Thymus (tissue), 11 donors: ENCODE measurements at regions not wholly inside any gene's neighbourhood (a gene's known extent, or its start where the extent isn't known, plus 50 kb on each side); places are given as distances from the start of the nearest gene placed in this dataset.

ENCODE experiments used
- DNase-seq, 9 donors: peaks; one replicate each; pipeline ENCODE4 v3.0.0-alpha.2; 2013; ENCODE audit warnings: low spot score in 9 of 9, low read depth in 6 of 9, missing footprints in 1 of 9
- H3K27ac ChIP-seq, 2 donors: one replicate each; pipeline ENCODE4 v1.5.1; 2013; ENCODE audit warnings: control low read depth in 1 of 2, low read depth in 1 of 2, low read length in 1 of 2, mild to moderate bottlenecking in 1 of 2, moderate library complexity in 1 of 2
- H3K27me3 ChIP-seq, 2 donors: one replicate each; pipeline ENCODE4 v1.5.1; 2013; ENCODE audit warnings: low read length in 1 of 2; ENCODE audit not compliant: control insufficient read depth in 2 of 2, insufficient read depth in 1 of 2
- H3K36me3 ChIP-seq, 2 donors: one replicate each; pipeline ENCODE4 v1.5.1; 2013; ENCODE audit warnings: low read length in 1 of 2, mild to moderate bottlenecking in 1 of 2, moderate library complexity in 1 of 2; ENCODE audit not compliant: control insufficient read depth in 2 of 2, insufficient read depth in 2 of 2
- H3K4me1 ChIP-seq, 2 donors: one replicate each; pipeline ENCODE4 v1.5.1; 2013; ENCODE audit warnings: low read length in 2 of 2; ENCODE audit not compliant: control insufficient read depth in 2 of 2, insufficient read depth in 2 of 2
- H3K4me3 ChIP-seq, 2 donors: one replicate each; pipeline ENCODE4 v1.5.1; 2013; ENCODE audit warnings: low read length in 2 of 2, control low read depth in 1 of 2, mild to moderate bottlenecking in 1 of 2
- H3K9me3 ChIP-seq, 2 donors: one replicate each; pipeline ENCODE4 v1.5.1; 2013; ENCODE audit warnings: low read length in 1 of 2, mild to moderate bottlenecking in 1 of 2; ENCODE audit not compliant: control insufficient read depth in 2 of 2, insufficient read depth in 1 of 2
- WGBS: extraction: QIAGEN DNeasy Blood & Tissue Kit; methylation state at CpG from one replicate; pipeline ENCODE4 v1.1.7; 2013; 5-methylcytosine and 5-hydroxymethylcytosine counted together
- donor health status: healthy.

- H3K4me3 ChIP-seq = no peak overlapping the region
- H3K36me3 ChIP-seq = no peaks in the 10 kb centered on the region
- no peak overlapping the region for H3K27ac ChIP-seq
- no peak for DNase-seq
- no peaks in the 10 kb centered on the region for H3K27me3 ChIP-seq
- no peaks in the 10 kb centered on the region for H3K4me1 ChIP-seq
- WGBS = 96% methylated on average over 3 of the region's 3 CpGs
- no peaks in the 10 kb centered on the region for H3K9me3 ChIP-seq
These were observed 78.4 kb downstream of the ADAMTS15 start for GRCh38 chr11:130526846-130527245.

GRCh38 chr11:130527636-130528297 is 79.3 kb downstream of the ADAMTS15 start:
- no peaks in the 10 kb centered on the region for H3K4me1 ChIP-seq
- H3K9me3 ChIP-seq = no peaks in the 10 kb centered on the region
- H3K27me3 ChIP-seq = no peaks in the 10 kb centered on the region
- DNase-seq = no peak
- no peak overlapping the region for H3K4me3 ChIP-seq
- 64% methylated on average over 5 of the region's 5 CpGs for WGBS
- no peak overlapping the region for H3K27ac ChIP-seq
- no peaks in the 10 kb centered on the region for H3K36me3 ChIP-seq

GRCh38 chr11:130528298-130529261 is 80.1 kb downstream of the ADAMTS15 start:
- Histone ChIP-seq H3K9me3 (no peaks in the 10 kb centered on the region), H3K27ac (no peak overlapping the region), H3K4me1 (no peaks in the 10 kb centered on the region), H3K36me3 (no peaks in the 10 kb centered on the region), H3K27me3 (no peaks in the 10 kb centered on the region), H3K4me3 (no peak overlapping the region)
- 86% methylated on average over 16 of the region's 16 CpGs for WGBS
- DNase-seq = no peak

- no peak overlapping the region for H3K4me3 ChIP-seq
- WGBS = 77% methylated on average over 5 of the region's 5 CpGs
- no peak for DNase-seq
- H3K36me3 ChIP-seq = no peaks in the 10 kb centered on the region
- no peaks in the 10 kb centered on the region for H3K27me3 ChIP-seq
- no peak overlapping the region for H3K27ac ChIP-seq
- no peaks in the 10 kb centered on the region for H3K9me3 ChIP-seq
- H3K4me1 ChIP-seq = no peaks in the 10 kb centered on the region
These were observed 80.9 kb downstream of the ADAMTS15 start for GRCh38 chr11:130529366-130529765.

GRCh38 chr11:130531061-130531460 is 82.6 kb downstream of the ADAMTS15 start:
- Histone ChIP-seq H3K9me3 (no peaks in the 10 kb centered on the region), H3K27ac (no peak overlapping the region), H3K27me3 (no peaks in the 10 kb centered on the region), H3K4me3 (no peak overlapping the region), H3K36me3 (no peaks in the 10 kb centered on the region), H3K4me1 (no peaks in the 10 kb centered on the region)
- WGBS = 81% methylated on average over 2 of the region's 2 CpGs
- no peak for DNase-seq

- no peak for DNase-seq
- Histone ChIP-seq H3K27me3 (no peaks in the 10 kb centered on the region), H3K9me3 (no peaks in the 10 kb centered on the region), H3K36me3 (no peaks in the 10 kb centered on the region), H3K4me1 (no peaks in the 10 kb centered on the region), H3K4me3 (no peak overlapping the region), H3K27ac (no peak overlapping the region)
- WGBS = 95% methylated on average over 12 of the region's 12 CpGs
These were observed 84.8 kb downstream of the ADAMTS15 start for GRCh38 chr11:130533113-130533798.

GRCh38 chr11:130533871-130534270 is 85.4 kb downstream of the ADAMTS15 start:
- 97% methylated on average over 5 of the region's 5 CpGs for WGBS

GRCh38 chr11:130534551-130534950 is 86.1 kb downstream of the ADAMTS15 start:
- Histone ChIP-seq H3K9me3 (no peaks in the 10 kb centered on the region), H3K4me1 (no peaks in the 10 kb centered on the region), H3K27ac (no peak overlapping the region), H3K36me3 (no peaks in the 10 kb centered on the region), H3K4me3 (no peak overlapping the region), H3K27me3 (no peaks in the 10 kb centered on the region)
- 95% methylated on average over 10 of the region's 10 CpGs for WGBS
- no peak for DNase-seq

More at GRCh38 chr11:130533871-130534270, 85.4 kb downstream of the ADAMTS15 start:
- DNase-seq = no peak
- no peaks in the 10 kb centered on the region for H3K4me1 ChIP-seq
- no peak overlapping the region for H3K4me3 ChIP-seq
- H3K36me3 ChIP-seq = no peaks in the 10 kb centered on the region
- H3K9me3 ChIP-seq = no peaks in the 10 kb centered on the region
- no peaks in the 10 kb centered on the region for H3K27me3 ChIP-seq
- no peak overlapping the region for H3K27ac ChIP-seq

- H3K4me1 ChIP-seq = no peaks in the 10 kb centered on the region
- H3K9me3 ChIP-seq = no peaks in the 10 kb centered on the region
- H3K27ac ChIP-seq = no peak overlapping the region
- H3K4me3 ChIP-seq = no peak overlapping the region
- peak in 2 of 9 donors; percentile 8 to 21 for DNase-seq
- WGBS = 68% methylated on average over 6 of the region's 6 CpGs
- H3K36me3 ChIP-seq = no peaks in the 10 kb centered on the region
- no peaks in the 10 kb centered on the region for H3K27me3 ChIP-seq
These were observed 87.1 kb downstream of the ADAMTS15 start for GRCh38 chr11:130535520-130535919.
